A549 (cell line): ENCODE measurements at regions not wholly inside any gene's neighbourhood (a gene's known extent, or its start where the extent isn't known, plus 50 kb on each side); places are given as distances from the start of the nearest gene placed in this dataset.

Experiments
- ATAC-seq, 2 experiments: fragments of 200-7000 bp in 1 of 2; fragments of >200 bp in 1 of 2; cut with Nextera tagmentation in 1 of 2; cut with Tn5 transposase in 1 of 2; 3 replicates each; pipeline versions ENCODE4 v1.8.0 to v1.9.1; 2018 to 2020; ENCODE audit warnings: mild to moderate bottlenecking in 1 of 2, moderate library complexity in 1 of 2
- CTCF ChIA-PET: fragments of 300-600 bp; sonication (Branson Sonifier 250); formaldehyde crosslinking; extraction: SDS; loops from one replicate; lab custom pipeline; 2021; ENCODE audit warnings: antibody characterized with exemption, inconsistent platforms; lab: Yijun Ruan, JAX
- POLR2A ChIA-PET: fragments of 350-600 bp; formaldehyde crosslinking; extraction: SDS; loops from one replicate; lab custom pipeline; 2021; ENCODE audit warnings: antibody characterized with exemption, inconsistent platforms; lab: Yijun Ruan, JAX
- DNase-seq, 2 experiments: peaks; one replicate each; pipeline versions ENCODE4 v3.0.0 to v3.0.0-alpha.2; 2011 to 2016; ENCODE audit warnings: low read depth in 1 of 2, low spot score in 1 of 2
- FAIRE-seq: peaks from 2 replicates; lab custom pipeline; 2011; peaks lifted over from hg19 to GRCh38; lab: Jason Lieb, UNC
- H3K27ac ChIP-seq, 2 experiments: fragments of >200 bp; sonication (Bioruptor Twin); formaldehyde crosslinking; 3 replicates each; pipeline ENCODE4 v1.5.1; 2016 to 2017
- H3K4me1 ChIP-seq: fragments of >200 bp; sonication (Bioruptor Twin); formaldehyde crosslinking; 3 replicates; pipeline ENCODE4 v1.6.1; 2016
- H3K4me2 ChIP-seq: fragments of >200 bp; sonication (Bioruptor Twin); formaldehyde crosslinking; 3 replicates; pipeline ENCODE4 v1.6.1; 2016
- H3K4me3 ChIP-seq: fragments of >200 bp; sonication (Bioruptor Twin); formaldehyde crosslinking; 3 replicates; pipeline ENCODE4 v1.5.1; 2016
- H3K9me3 ChIP-seq: fragments of >200 bp; sonication (Bioruptor Twin); formaldehyde crosslinking; 3 replicates; pipeline ENCODE4 v1.6.1; 2016
- BHLHE40 ChIP-seq: IDR thresholded peaks from 2 replicates; pipeline ENCODE4 v1.6.1; 2012; ENCODE audit warnings: low read depth, low read length, inconsistent platforms
- CHD2 ChIP-seq: fragments of 150-350 bp; IDR thresholded peaks from 2 replicates; pipeline ENCODE4 v1.6.1; 2014; ENCODE audit warnings: low read length; ENCODE audit not compliant: partially characterized antibody
- CHD4 ChIP-seq: fragments of 200-600 bp; sonication (generic); IDR thresholded peaks from 2 replicates; pipeline ENCODE4 v1.6.1; 2016; ENCODE audit warnings: antibody characterized with exemption, mild to moderate bottlenecking, borderline replicate concordance
- EP300 ChIP-seq, 2 experiments: fragments of >200 bp; sonication (Bioruptor Twin); formaldehyde crosslinking; IDR thresholded peaks; 2 replicates in 1 of 2; 3 replicates in 1 of 2; pipeline ENCODE4 v1.6.1; 2016 to 2017
- ESRRA ChIP-seq: fragments of 150-350 bp; IDR thresholded peaks from 2 replicates; pipeline ENCODE4 v1.6.1; 2014; ENCODE audit warnings: mild to moderate bottlenecking, low read length, borderline replicate concordance
- GATA3 ChIP-seq: IDR thresholded peaks from 2 replicates; pipeline ENCODE4 v1.6.1; 2012; ENCODE audit warnings: borderline replicate concordance
- HOXA7 ChIP-seq: fragments of 250-450 bp; sonication (Bioruptor Pico); IDR thresholded peaks from 2 replicates; pipeline ENCODE4 v1.5.0; 2020; ENCODE audit warnings: mild to moderate bottlenecking, moderate library complexity
- HOXB13 ChIP-seq: fragments of 250-450 bp; sonication (Bioruptor Pico); IDR thresholded peaks from 2 replicates; pipeline ENCODE4 v1.5.0; 2020; ENCODE audit warnings: low read depth, mild to moderate bottlenecking, moderate library complexity
- JUNB ChIP-seq: fragments of >200 bp; sonication (Bioruptor Twin); formaldehyde crosslinking; IDR thresholded peaks from 2 replicates; pipeline ENCODE4 v1.6.1; 2016
- NPAS2 ChIP-seq: fragments of 250-450 bp; sonication (Bioruptor Pico); IDR thresholded peaks from 2 replicates; pipeline ENCODE4 v1.8.0; 2022; ENCODE audit warnings: mild to moderate bottlenecking, moderate library complexity, borderline replicate concordance
- PHF8 ChIP-seq: fragments of 200-600 bp; sonication (generic); IDR thresholded peaks from 2 replicates; pipeline ENCODE4 v1.6.1; 2016; ENCODE audit warnings: low read depth, mild to moderate bottlenecking, antibody characterized with exemption, moderate library complexity, borderline replicate concordance
- RARB ChIP-seq: fragments of 250-450 bp; sonication (Bioruptor Pico); IDR thresholded peaks from 2 replicates; pipeline ENCODE4 v1.8.0; 2021; ENCODE audit warnings: mild to moderate bottlenecking, moderate library complexity
- RCOR1 ChIP-seq: fragments of 150-350 bp; IDR thresholded peaks from 2 replicates; pipeline ENCODE4 v1.6.1; 2014; ENCODE audit warnings: antibody characterized with exemption, low read length, low read depth
- RNF2 ChIP-seq: fragments of 200-600 bp; sonication (generic); IDR thresholded peaks from 2 replicates; pipeline ENCODE4 v1.6.1; 2016; ENCODE audit warnings: low read depth, mild to moderate bottlenecking, antibody characterized with exemption, moderate library complexity, borderline replicate concordance
- SMC3 ChIP-seq: fragments of >200 bp; sonication (Bioruptor Twin); formaldehyde crosslinking; IDR thresholded peaks from 3 replicates; pipeline ENCODE4 v1.6.1; 2018; ENCODE audit warnings: inconsistent platforms
- SREBF2 ChIP-seq: fragments of 450-650 bp; IDR thresholded peaks from 2 replicates; pipeline ENCODE4 v1.6.1; 2014; ENCODE audit warnings: mild to moderate bottlenecking, moderate library complexity
- WGBS: methylation state at CpG from one replicate; pipeline ENCODE4 v1.1.6; 2017; ENCODE audit errors: missing lambda C conversion rate; 5-methylcytosine and 5-hydroxymethylcytosine counted together
- TF ChIP-seq, protein P1 (sequence below): IDR thresholded peaks from 2 replicates; pipeline ENCODE4 v1.6.1; 2012; ENCODE audit warnings: low read depth, borderline replicate concordance

DNA sequence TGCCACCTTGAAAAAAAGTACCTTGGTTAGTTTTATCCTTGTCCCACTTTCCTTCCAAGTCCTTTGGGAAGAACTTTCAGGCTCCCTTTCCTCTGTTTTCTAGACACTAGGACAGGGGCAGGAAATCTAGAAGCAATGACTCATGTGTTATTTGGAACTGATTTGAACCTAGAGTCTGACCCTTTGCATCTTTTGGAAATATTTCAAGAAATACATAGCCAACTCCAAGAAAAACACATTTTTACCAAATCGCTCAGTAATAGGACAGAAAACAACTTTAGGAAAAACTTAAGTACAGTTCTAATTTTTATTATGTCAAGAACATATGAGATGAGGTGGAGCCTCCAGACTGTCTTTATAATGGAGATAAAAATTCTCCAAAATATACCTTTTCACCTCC is 292.4 kb downstream of the PTBP2 start:
- Histone ChIP-seq H3K4me3 (no peak overlapping the region), H3K4me1 (no peaks in the 10 kb centered on the region), H3K9me3 (no peaks in the 10 kb centered on the region), H3K27ac (no peak overlapping the region), H3K4me2 (no peak overlapping the region)
- no peak for FAIRE-seq
- no peak for DNase-seq
- 42% methylated on average over 1 of the region's 1 CpG for WGBS
- POLR2A ChIA-PET, result no interaction called here
- TF ChIP-seq PHF8, result no peak
- TF ChIP-seq, protein P1, sequence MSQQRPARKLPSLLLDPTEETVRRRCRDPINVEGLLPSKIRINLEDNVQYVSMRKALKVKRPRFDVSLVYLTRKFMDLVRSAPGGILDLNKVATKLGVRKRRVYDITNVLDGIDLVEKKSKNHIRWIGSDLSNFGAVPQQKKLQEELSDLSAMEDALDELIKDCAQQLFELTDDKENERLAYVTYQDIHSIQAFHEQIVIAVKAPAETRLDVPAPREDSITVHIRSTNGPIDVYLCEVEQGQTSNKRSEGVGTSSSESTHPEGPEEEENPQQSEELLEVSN, result no peak
- no peak for TF ChIP-seq SREBF2
- no peak for TF ChIP-seq GATA3
- no peak for TF ChIP-seq RCOR1
- TF ChIP-seq HOXA7, result no peak
- TF ChIP-seq NPAS2 (CRISPR knock-in tag), result no peak
- no peak for TF ChIP-seq CHD4
- CTCF ChIA-PET, result no interaction called here
- ATAC-seq, result no peak

DNA sequence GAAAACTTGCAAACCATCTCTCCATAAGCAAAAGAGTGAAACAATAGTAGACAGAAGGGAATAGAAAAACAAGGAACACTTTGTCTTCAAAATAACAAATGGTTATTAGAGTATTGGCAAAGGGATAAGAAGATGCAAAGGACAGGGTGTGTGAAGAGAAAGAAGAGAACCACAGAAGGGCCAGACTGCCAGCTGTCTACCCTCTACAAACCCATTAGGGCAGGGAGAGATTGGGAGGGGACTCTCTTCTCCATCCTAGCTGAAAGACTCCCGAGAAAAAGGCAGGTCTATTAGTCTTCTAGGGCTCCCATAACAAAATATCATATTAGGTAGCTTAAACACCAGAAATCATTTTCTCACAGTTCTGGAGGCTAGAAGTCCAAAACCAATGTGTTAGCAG is 292.8 kb downstream of the PTBP2 start:
- CTCF ChIA-PET, result no interaction called here
- no peak for FAIRE-seq
- H3K9me3 ChIP-seq, result no peaks in the 10 kb centered on the region
- H3K4me2 ChIP-seq, result no peak overlapping the region
- POLR2A ChIA-PET, result no interaction called here
- TF ChIP-seq HOXB13 (CRISPR knock-in tag) (no peak), GATA3 (no peak), JUNB (no peak), ESRRA (no peak)
- DNase-seq, result no peak
- no peaks in the 10 kb centered on the region for H3K4me1 ChIP-seq
- no peak overlapping the region for H3K27ac ChIP-seq
- no peak overlapping the region for H3K4me3 ChIP-seq
- 21% methylated on average over 1 of the region's 1 CpG for WGBS
- ATAC-seq, result no peak

DNA sequence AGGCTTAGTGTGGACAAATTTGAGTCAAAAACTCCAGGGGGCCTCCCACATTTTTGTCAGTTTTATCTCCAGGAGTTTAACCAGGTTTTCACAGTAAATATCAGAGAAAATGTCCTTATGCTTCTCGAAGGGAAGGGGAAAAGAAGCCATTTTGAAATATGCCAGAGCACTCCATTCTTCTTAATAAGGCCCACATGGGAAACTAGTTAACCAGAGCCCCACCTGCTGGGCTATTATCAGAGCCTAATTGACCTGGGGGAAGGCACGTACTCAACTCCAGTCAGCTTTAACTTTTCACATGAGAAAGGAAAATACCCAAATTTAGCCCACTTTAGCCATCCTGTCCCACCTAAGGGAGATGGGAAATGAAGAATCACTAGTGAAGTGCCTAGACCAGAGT is 296.3 kb downstream of the PTBP2 start:
- ATAC-seq, result no peak
- ChIA-PET CTCF (no interaction called here), POLR2A (no interaction called here)
- TF ChIP-seq SMC3 (no peak), BHLHE40 (no peak), CHD2 (no peak), EP300 (IDR thresholded peaks at IDR 0.05) (no peak), HOXB13 (CRISPR knock-in tag) (no peak), RNF2 (no peak), RARB (CRISPR knock-in tag) (no peak)
- Histone ChIP-seq H3K4me3 (no peak overlapping the region), H3K27ac (no peak overlapping the region), H3K4me2 (no peak overlapping the region), H3K4me1 (no peaks in the 10 kb centered on the region), H3K9me3 (no peaks in the 10 kb centered on the region)
- 31% methylated on average over 2 of the region's 2 CpGs for WGBS
- peak in 1 of 2 experiments; percentile 1 for DNase-seq
- FAIRE-seq, result no peak
